SJCRH30 (cell line): ENCODE measurements at regions not wholly inside any gene's neighbourhood (a gene's known extent, or its start where the extent isn't known, plus 50 kb on each side); places are given as distances from the start of the nearest gene placed in this dataset.

Experiments used
- DNase-seq, 2 experiments: peaks; one replicate each; pipeline ENCODE4 v3.0.0-alpha.2; 2015 to 2020
- H3K27ac ChIP-seq: fragments of 250-450 bp; sonication (Bioruptor Pico); 2 replicates; pipeline ENCODE4 v1.5.1; 2020; ENCODE audit warnings: mild to moderate bottlenecking, moderate library complexity
- H3K27me3 ChIP-seq: fragments of 250-450 bp; sonication (Bioruptor Pico); 2 replicates; pipeline ENCODE4 v1.5.1; 2020; ENCODE audit warnings: mild to moderate bottlenecking, moderate library complexity
- H3K36me3 ChIP-seq: fragments of 250-450 bp; sonication (Bioruptor Pico); 2 replicates; pipeline ENCODE4 v1.5.1; 2020; ENCODE audit warnings: mild to moderate bottlenecking, moderate library complexity
- H3K4me1 ChIP-seq: fragments of 250-450 bp; sonication (Bioruptor Pico); 2 replicates; pipeline ENCODE4 v1.5.1; 2020; ENCODE audit warnings: mild to moderate bottlenecking, moderate library complexity
- H3K4me3 ChIP-seq: fragments of 250-450 bp; sonication (Bioruptor Pico); 2 replicates; pipeline ENCODE4 v1.5.1; 2020; ENCODE audit warnings: mild to moderate bottlenecking, moderate library complexity
- H3K9me3 ChIP-seq: fragments of 250-450 bp; sonication (Bioruptor Pico); replicated peaks from 2 replicates; pipeline ENCODE4 v1.5.1; 2020; ENCODE audit warnings: mild to moderate bottlenecking, moderate library complexity

DNA sequence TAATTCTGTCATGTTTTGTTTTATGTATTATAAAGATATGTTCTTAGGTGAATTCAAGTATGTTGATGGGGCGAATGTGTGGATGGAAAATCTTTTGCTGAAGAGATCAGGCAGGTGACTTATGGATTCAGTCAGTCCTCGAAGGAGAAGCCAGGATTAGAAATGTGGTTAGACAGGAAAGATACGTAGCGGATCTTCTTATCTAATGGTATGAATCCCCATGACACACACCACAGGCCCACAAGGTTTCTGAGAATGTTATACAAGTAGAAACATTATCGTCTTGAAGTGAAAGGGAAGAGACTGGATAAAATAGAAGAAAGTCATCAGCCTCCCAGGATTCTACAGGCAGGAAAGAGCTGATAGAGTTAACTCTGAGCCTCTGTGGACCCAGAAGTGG is 69.0 kb upstream of the RFXAP start:
- H3K4me1 ChIP-seq: no peaks in the 10 kb centered on the region

DNA sequence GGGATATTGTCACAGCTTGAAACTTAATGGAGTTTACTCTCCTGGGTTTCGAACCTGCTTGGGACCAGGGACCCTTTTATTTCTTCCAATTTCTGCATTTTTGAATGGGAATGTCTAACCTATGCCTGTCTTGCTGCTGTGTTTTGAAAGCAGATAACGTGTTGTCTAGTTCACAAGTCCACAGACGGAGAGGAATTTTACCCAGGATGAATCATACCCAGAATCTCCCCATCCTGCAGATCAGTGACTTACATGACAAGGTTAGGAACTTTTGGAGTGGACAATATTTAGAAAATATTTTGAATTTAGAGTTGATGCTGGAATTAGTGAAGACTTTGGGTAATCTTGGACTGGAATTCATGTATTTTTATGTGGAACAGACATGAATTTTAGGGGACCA is 68.6 kb upstream of the RFXAP start:
- Histone ChIP-seq H3K9me3 (peaks cover 3% of the 10 kb centered on the region; the same call in 1 of the 2 replicates), H3K36me3 (no peaks in the 10 kb centered on the region), H3K27me3 (no peaks in the 10 kb centered on the region), H3K4me3 (no peak overlapping the region), H3K27ac (no peak overlapping the region), H3K4me1 (no peaks in the 10 kb centered on the region)
- DNase-seq: no peak

More for the DNA sequence above, 69.0 kb upstream of the RFXAP start:
- DNase-seq: no peak
- Histone ChIP-seq H3K4me3 (no peak overlapping the region), H3K27ac (no peak overlapping the region), H3K9me3 (peaks cover 3% of the 10 kb centered on the region; the same call in 1 of the 2 replicates), H3K27me3 (no peaks in the 10 kb centered on the region), H3K36me3 (no peaks in the 10 kb centered on the region)

DNA sequence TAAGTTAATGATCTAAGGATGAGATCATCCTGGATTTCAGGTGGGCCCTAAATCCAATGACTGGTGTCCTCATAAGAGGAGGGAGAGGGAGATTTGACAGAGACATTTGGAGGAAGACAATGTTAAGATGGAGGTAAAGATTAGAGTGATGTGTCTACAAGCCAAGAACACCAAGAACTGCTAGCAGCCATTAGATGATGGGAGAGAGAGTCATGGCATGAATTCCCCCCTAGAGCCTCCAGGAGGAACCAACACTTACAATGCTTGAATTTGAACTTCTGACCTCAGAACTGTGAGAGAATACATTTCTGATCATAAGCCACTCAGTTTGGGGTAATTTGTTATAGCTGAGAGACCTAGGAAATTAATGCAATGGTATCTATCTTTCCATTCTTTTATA is 68.1 kb upstream of the RFXAP start:
- H3K27me3 ChIP-seq: no peaks in the 10 kb centered on the region
- peaks cover 3% of the 10 kb centered on the region; the same call in 1 of the 2 replicates for H3K9me3 ChIP-seq
- DNase-seq: no peak
- H3K4me3 ChIP-seq: no peak overlapping the region
- no peaks in the 10 kb centered on the region for H3K4me1 ChIP-seq
- no peaks in the 10 kb centered on the region for H3K36me3 ChIP-seq
- H3K27ac ChIP-seq: no peak overlapping the region

DNA sequence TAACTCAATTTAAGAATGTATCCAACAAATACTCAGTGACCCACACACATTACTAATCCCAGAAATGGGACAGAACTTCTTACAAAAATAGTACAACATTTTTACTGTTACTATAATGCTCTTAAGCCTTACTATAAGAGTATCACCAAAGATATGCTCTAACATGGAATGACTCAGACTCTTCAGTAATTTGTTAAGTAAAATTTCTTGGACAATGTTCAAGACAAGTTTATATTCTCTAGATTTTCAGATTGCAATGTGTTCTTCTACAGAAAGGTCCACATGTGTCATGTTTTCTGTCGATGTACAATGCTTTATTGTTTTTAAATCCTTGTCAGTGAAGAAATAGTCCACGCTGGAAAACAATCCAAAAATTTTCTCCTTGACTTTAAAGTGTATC is 66.3 kb upstream of the RFXAP start:
- Histone ChIP-seq H3K27ac (no peak overlapping the region), H3K9me3 (peaks cover 3% of the 10 kb centered on the region; the same call in 1 of the 2 replicates), H3K36me3 (no peaks in the 10 kb centered on the region), H3K4me3 (no peak overlapping the region), H3K27me3 (no peaks in the 10 kb centered on the region), H3K4me1 (peaks cover 2% of the 10 kb centered on the region)
- DNase-seq: no peak

DNA sequence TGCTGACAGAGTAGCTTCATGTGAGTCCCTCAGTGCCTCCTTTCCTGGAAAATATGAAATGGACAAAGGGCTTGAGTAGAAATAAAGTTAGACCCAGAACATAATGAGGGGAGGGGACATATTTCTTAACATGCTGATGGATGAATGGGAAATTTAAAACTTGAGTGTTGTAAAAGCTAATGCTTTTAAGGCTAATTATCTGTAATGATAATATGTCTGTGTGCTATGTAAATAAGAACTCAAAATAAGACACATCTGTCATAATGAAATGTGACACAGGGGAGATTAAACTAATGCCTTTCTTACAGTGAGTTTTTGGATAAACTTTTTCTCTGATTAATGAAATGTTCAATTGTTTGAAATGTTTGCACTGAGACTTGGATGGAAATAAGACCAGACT is 65.8 kb upstream of the RFXAP start:
- H3K27ac ChIP-seq: no peak overlapping the region
- H3K27me3 ChIP-seq: no peaks in the 10 kb centered on the region

DNA sequence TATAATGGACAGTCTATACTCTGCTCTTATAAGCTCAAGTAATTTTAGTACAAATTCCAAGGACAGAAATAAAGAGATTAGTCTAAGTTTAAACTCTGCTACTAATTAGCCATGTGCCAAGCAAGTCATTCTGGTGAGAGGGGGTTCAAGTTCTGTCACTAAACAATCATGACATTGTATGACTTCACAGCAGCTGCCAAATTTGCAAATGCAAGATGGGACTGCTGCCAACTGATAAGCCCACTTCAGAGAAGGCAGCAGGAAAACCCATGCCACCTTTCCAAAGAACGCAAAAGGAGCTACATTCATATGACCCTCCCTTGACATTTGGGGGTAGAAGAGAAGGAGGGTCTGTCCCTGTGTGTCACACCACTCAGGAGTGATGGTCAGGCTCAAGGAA is 60.7 kb upstream of the RFXAP start:
- Histone ChIP-seq H3K27ac (peak overlapping the region; percentile 29), H3K9me3 (no peaks in the 10 kb centered on the region), H3K27me3 (no peaks in the 10 kb centered on the region), H3K4me1 (peaks cover 16% of the 10 kb centered on the region), H3K36me3 (no peaks in the 10 kb centered on the region), H3K4me3 (no peak overlapping the region)
- peak; percentile 89 to 93 for DNase-seq

More for the DNA sequence above, 65.8 kb upstream of the RFXAP start:
- Histone ChIP-seq H3K4me3 (no peak overlapping the region), H3K36me3 (no peaks in the 10 kb centered on the region), H3K4me1 (peaks cover 7% of the 10 kb centered on the region), H3K9me3 (peaks cover 3% of the 10 kb centered on the region; the same call in 1 of the 2 replicates)
- DNase-seq: no peak

DNA sequence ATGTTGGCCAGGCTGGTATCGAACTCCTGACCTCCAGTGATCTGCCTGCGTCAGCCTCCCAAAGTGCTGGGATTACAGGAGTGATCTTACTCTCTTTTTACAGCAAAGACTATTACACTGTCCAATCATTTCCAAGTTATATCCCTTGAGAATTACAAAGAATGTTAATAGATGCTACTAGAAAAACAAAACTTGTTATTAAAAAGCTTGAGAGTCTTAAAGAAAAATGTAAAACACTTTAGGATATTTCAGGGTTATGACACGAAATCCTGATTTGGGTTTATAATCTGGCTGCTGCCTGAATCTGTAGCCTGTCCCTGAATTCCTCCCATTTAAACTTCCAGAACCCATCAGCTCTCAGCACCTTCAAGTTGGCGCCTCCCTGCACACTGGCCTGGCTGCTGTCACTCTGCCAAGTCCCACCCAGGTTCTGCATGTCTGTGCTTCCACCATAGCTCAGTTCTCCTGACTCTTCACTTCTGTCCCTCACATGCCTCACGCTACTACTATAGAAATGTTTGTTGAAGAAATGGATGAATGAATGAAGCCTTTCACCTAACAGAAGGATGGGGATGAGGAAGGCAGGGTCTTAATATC is 55.8 kb upstream of the RFXAP start:
- no peak overlapping the region for H3K4me3 ChIP-seq
- H3K27me3 ChIP-seq: no peaks in the 10 kb centered on the region
- no peak overlapping the region for H3K27ac ChIP-seq

DNA sequence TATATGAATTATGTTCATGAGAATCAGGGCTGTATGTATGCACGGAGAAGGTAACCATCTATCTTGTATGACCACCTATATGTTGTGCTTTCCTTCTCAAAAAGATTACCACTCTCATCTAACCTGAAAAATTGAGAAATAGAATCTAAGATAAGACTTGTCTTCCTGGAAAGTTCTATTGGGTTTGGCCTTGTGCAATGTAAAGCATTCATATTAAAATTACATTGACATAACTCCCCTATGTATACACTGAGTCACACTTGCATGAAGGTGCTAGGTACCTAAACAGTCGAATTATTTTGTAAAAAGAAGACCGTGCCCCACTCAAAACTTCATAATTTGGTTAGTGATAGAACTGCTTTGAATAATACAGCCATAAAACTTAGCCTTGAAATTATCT is 54.5 kb upstream of the RFXAP start:
- no peaks in the 10 kb centered on the region for H3K36me3 ChIP-seq
- H3K9me3 ChIP-seq: no peaks in the 10 kb centered on the region
- H3K4me1 ChIP-seq: 0 out of 2 replicates have a peak, but pooled peaks cover 3% of the 10 kb centered on the region
- no peak overlapping the region for H3K4me3 ChIP-seq
- DNase-seq: no peak
- no peak overlapping the region for H3K27ac ChIP-seq
- no peaks in the 10 kb centered on the region for H3K27me3 ChIP-seq

More for the DNA sequence above, 55.8 kb upstream of the RFXAP start:
- no peaks in the 10 kb centered on the region for H3K36me3 ChIP-seq
- no peaks in the 10 kb centered on the region for H3K9me3 ChIP-seq
- DNase-seq: peak in 1 of 2 experiments; percentile 24
- peaks cover 11% of the 10 kb centered on the region for H3K4me1 ChIP-seq

DNA sequence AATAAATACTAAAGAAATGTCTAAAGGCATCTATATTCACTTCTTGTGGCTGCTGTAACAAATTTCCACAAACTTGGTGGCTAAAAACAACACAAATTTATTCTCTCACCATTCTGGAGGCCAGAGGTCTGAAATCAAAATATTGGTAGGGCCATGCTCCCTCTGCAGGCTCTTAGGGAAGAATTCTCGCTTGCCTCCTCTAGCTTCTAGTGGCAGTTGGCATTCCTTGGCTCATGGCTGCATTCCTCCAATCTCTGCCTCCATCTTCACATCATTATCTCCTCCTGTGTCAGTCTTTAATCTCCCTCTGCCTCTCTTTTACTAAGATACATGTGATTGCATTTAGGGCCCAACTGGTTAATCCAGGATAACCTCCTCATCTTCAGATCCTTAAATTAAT is 54.1 kb upstream of the RFXAP start:
- H3K4me1 ChIP-seq: 0 out of 2 replicates have a peak, but pooled peaks cover 3% of the 10 kb centered on the region
- no peak overlapping the region for H3K4me3 ChIP-seq
- H3K27ac ChIP-seq: no peak overlapping the region
- H3K36me3 ChIP-seq: no peaks in the 10 kb centered on the region
- H3K27me3 ChIP-seq: no peaks in the 10 kb centered on the region
- no peaks in the 10 kb centered on the region for H3K9me3 ChIP-seq
- DNase-seq: no peak

DNA sequence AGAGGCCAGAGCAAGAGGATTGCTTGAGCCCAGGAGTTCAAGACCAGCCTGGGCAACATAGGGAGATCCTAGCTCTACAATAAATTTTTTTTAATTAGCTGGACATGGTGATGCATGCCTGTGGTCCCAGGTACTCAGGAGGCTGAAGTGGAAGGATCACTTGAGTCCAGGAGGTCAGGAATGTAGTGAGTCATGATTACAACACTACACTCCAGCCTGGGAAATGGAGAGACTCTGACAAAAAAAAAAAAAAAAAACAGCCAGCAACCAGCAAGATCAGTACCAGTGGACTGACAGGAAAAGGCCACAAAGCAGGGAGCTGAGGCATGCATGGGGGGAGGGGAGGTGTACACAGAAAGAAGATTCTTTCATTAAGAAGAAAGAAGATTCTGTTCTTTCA is 52.7 kb upstream of the RFXAP start:
- H3K27ac ChIP-seq: no peak overlapping the region
- no peak for DNase-seq

DNA sequence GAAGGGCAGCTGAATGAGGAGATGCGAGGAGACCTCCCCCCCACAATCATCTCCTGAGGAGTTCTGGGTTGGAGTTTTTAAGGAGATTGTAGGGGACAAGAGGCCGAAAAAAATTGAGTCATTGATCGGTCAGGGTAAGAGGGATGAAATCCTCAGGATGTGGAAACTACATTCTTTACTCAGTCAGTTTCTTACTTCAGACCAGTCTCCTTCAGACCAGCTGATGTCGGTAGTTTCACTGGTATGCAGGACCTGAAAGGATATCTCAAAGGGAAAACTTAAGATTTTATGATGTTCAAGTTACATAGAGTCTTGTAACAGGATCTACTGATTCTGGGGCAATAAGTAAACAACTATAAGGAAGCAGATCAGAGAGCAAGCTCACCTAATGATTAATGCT is 51.7 kb upstream of the RFXAP start:
- Histone ChIP-seq H3K9me3 (no peaks in the 10 kb centered on the region), H3K27me3 (no peaks in the 10 kb centered on the region), H3K4me3 (no peak overlapping the region), H3K36me3 (no peaks in the 10 kb centered on the region), H3K27ac (no peak overlapping the region), H3K4me1 (0 out of 2 replicates have a peak, but pooled peaks cover 3% of the 10 kb centered on the region)
- no peak for DNase-seq

More for the DNA sequence above, 52.7 kb upstream of the RFXAP start:
- no peaks in the 10 kb centered on the region for H3K27me3 ChIP-seq
- no peaks in the 10 kb centered on the region for H3K9me3 ChIP-seq
- 0 out of 2 replicates have a peak, but pooled peaks cover 3% of the 10 kb centered on the region for H3K4me1 ChIP-seq
- no peaks in the 10 kb centered on the region for H3K36me3 ChIP-seq
- no peak overlapping the region for H3K4me3 ChIP-seq

DNA sequence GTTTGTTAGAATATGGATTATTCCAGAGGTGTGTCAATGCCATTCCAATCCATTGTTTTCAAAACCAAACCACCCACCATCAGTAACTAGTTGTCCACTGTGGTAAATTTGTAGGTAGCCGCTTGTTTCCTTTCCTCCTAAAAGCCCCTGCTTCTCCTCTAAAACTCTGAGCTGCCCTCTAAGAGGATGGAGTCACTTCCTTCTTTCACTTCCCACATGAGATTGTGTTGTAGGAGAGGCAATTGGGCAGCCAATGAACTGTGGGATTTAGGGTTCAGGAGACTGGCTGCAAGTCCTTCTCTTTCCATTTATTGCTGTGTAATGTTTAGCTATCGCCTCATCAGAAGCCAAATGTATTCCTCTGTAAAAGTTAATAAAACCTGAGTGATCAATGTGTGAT is 49.9 kb upstream of the RFXAP start:
- H3K4me3 ChIP-seq: no peak overlapping the region
- no peaks in the 10 kb centered on the region for H3K36me3 ChIP-seq
- 0 out of 2 replicates have a peak, but pooled peaks cover 3% of the 10 kb centered on the region for H3K4me1 ChIP-seq
- H3K9me3 ChIP-seq: no peaks in the 10 kb centered on the region
- no peak for DNase-seq
- H3K27ac ChIP-seq: no peak overlapping the region
- no peaks in the 10 kb centered on the region for H3K27me3 ChIP-seq
